Neural crest cell (in vitro differentiated cells): ENCODE measurements at regions not wholly inside any gene's neighbourhood (a gene's known extent, or its start where the extent isn't known, plus 50 kb on each side); places are given as distances from the start of the nearest gene placed in this dataset.

Experiments used
- DNase-seq: peaks from one replicate; pipeline ENCODE4 v3.0.0; 2021; ENCODE audit warnings: low read depth, mixed read lengths, low spot score
- H3K27ac Mint-ChIP-seq: one replicate; pipeline ENCODE4 v1.8.0; 2021; ENCODE audit warnings: mild to moderate bottlenecking, mixed read lengths; ENCODE audit not compliant: unreplicated experiment
- H3K27me3 Mint-ChIP-seq: 2 replicates; pipeline ENCODE4 v1.8.0; 2021; ENCODE audit warnings: low read depth, mild to moderate bottlenecking, mixed read lengths
- H3K36me3 Mint-ChIP-seq: 2 replicates; pipeline ENCODE4 v1.8.0; 2021; ENCODE audit warnings: low read depth, mild to moderate bottlenecking, mixed read lengths
- H3K4me1 Mint-ChIP-seq: 2 replicates; pipeline ENCODE4 v1.8.0; 2021; ENCODE audit warnings: mixed read lengths
- H3K4me3 Mint-ChIP-seq: one replicate; pipeline ENCODE4 v1.8.0; 2021; ENCODE audit warnings: mild to moderate bottlenecking, mixed read lengths
- H3K9me3 Mint-ChIP-seq: 2 replicates; pipeline ENCODE4 v1.8.0; 2021; ENCODE audit warnings: mixed read lengths
- TF ChIP-seq, protein P1 (sequence below): fragments of 200-600 bp; sonication (generic); conservative IDR thresholded peaks from 2 replicates; pipeline ENCODE4 v1.5.0; 2021; ENCODE audit warnings: antibody characterized with exemption, mild to moderate bottlenecking

GRCh38 chr5:8756498-8757084 lies 789.3 kb downstream of the SEMA5A start:
- TF ChIP-seq, protein P1, sequence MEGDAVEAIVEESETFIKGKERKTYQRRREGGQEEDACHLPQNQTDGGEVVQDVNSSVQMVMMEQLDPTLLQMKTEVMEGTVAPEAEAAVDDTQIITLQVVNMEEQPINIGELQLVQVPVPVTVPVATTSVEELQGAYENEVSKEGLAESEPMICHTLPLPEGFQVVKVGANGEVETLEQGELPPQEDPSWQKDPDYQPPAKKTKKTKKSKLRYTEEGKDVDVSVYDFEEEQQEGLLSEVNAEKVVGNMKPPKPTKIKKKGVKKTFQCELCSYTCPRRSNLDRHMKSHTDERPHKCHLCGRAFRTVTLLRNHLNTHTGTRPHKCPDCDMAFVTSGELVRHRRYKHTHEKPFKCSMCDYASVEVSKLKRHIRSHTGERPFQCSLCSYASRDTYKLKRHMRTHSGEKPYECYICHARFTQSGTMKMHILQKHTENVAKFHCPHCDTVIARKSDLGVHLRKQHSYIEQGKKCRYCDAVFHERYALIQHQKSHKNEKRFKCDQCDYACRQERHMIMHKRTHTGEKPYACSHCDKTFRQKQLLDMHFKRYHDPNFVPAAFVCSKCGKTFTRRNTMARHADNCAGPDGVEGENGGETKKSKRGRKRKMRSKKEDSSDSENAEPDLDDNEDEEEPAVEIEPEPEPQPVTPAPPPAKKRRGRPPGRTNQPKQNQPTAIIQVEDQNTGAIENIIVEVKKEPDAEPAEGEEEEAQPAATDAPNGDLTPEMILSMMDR = peak; percentile 68
- Mint-ChIP-seq H3K27ac (no peak overlapping the region), H3K9me3 (peaks cover 13% of the 10 kb centered on the region), H3K4me1 (peaks cover 11% of the 10 kb centered on the region), H3K27me3 (no peaks in the 10 kb centered on the region), H3K4me3 (no peak overlapping the region), H3K36me3 (peaks cover 13% of the 10 kb centered on the region)
- peak; percentile 28 for DNase-seq

- peaks cover 16% of the 10 kb centered on the region for H3K4me1 Mint-ChIP-seq
- no peak overlapping the region for H3K27ac Mint-ChIP-seq
- no peak overlapping the region for H3K4me3 Mint-ChIP-seq
- DNase-seq = no peak
- peaks cover 6% of the 10 kb centered on the region for H3K9me3 Mint-ChIP-seq
- no peaks in the 10 kb centered on the region for H3K27me3 Mint-ChIP-seq
- TF ChIP-seq, protein P1 = no peak
- peaks cover 3% of the 10 kb centered on the region for H3K36me3 Mint-ChIP-seq
Measured at GRCh38 chr5:8765886-8766285, 780.0 kb downstream of the SEMA5A start.

DNA sequence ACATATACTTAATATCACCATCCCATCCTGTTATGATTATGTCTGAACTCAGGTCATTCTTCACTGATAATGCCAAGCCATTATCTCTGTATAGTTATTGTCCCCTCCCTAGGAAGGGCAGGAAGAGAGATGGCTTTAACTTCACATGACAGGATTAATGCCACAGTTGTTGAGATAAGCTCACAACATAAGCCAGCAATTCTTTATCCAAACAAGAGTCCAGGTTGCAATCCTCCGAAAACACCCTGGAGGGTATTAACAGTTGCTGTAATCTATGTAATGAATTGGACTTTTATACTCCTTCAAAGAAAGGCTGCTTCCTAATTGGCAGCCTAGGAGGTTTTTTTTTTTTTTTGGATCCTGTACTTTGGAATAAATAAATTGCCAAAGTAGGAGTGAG lies 779.4 kb downstream of the SEMA5A start:
- no peak overlapping the region for H3K4me3 Mint-ChIP-seq
- no peaks in the 10 kb centered on the region for H3K36me3 Mint-ChIP-seq
- DNase-seq = no peak
- TF ChIP-seq, protein P1 = no peak
- no peak overlapping the region for H3K27ac Mint-ChIP-seq
- peaks cover 16% of the 10 kb centered on the region for H3K4me1 Mint-ChIP-seq
- no peaks in the 10 kb centered on the region for H3K27me3 Mint-ChIP-seq
- peaks cover 3% of the 10 kb centered on the region for H3K9me3 Mint-ChIP-seq

DNA sequence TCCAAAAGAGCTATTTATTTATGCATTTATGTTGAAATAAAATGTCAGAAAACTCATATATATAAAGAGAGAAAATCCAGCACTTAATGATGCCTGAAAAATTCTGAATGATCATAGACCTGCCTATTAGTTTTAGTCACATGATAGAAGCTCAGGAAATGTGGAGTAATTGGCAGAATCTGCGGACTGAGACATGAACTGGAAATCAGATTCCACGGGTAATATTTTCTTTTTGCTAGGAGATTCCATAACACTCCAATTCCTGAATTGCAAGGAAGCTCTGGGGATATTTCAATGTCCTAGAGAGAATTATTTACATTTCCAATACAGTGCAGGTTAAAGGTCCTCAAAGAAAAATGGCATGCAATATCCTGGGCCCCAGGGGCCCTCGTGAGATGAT lies 778.8 kb downstream of the SEMA5A start:
- H3K9me3 Mint-ChIP-seq = peaks cover 3% of the 10 kb centered on the region
- H3K4me1 Mint-ChIP-seq = peaks cover 16% of the 10 kb centered on the region
- no peak for DNase-seq
- TF ChIP-seq, protein P1 = no peak
- H3K36me3 Mint-ChIP-seq = no peaks in the 10 kb centered on the region
- no peaks in the 10 kb centered on the region for H3K27me3 Mint-ChIP-seq
- no peak overlapping the region for H3K4me3 Mint-ChIP-seq
- H3K27ac Mint-ChIP-seq = no peak overlapping the region

- Mint-ChIP-seq H3K27ac (no peak overlapping the region), H3K4me1 (peaks cover 16% of the 10 kb centered on the region), H3K9me3 (peaks cover 3% of the 10 kb centered on the region), H3K36me3 (no peaks in the 10 kb centered on the region), H3K4me3 (no peak overlapping the region), H3K27me3 (no peaks in the 10 kb centered on the region)
- no peak for DNase-seq
- TF ChIP-seq, protein P1 = no peak
Measured at GRCh38 chr5:8767746-8768145, 778.1 kb downstream of the SEMA5A start.
